HepG2 (cell line): ENCODE measurements at regions not wholly inside any gene's neighbourhood (a gene's known extent, or its start where the extent isn't known, plus 50 kb on each side); places are given as distances from the start of the nearest gene placed in this dataset.
"Not testable (repeated sequence)": the region's sequence is repeated elsewhere in the genome, so short reads cannot be mapped to it uniquely, and the experiment has no call there.

Experiments used
- EZH2 ChIP-seq: conservative IDR thresholded peaks from 2 replicates; pipeline ENCODE4 v1.6.1; 2012; ENCODE audit warnings: mild to moderate bottlenecking, low read depth, low read length, moderate library complexity
- HOXA7 ChIP-seq: sonication (generic); formaldehyde crosslinking; IDR thresholded peaks from 2 replicates; pipeline ENCODE4 v1.8.1; 2022; ENCODE audit warnings: mild to moderate bottlenecking, missing genetic modification reagents, moderate library complexity
- RAD21 ChIP-seq: fragments of 450-650 bp; formaldehyde crosslinking; IDR thresholded peaks from 2 replicates; pipeline ENCODE4 v1.5.0; 2020; ENCODE audit warnings: mild to moderate bottlenecking
- ZBTB1 ChIP-seq: sonication (generic); formaldehyde crosslinking; IDR thresholded peaks from 2 replicates; pipeline ENCODE4 v1.4.0; 2020; ENCODE audit warnings: missing genetic modification reagents, borderline replicate concordance
- ZNF562 ChIP-seq: sonication (generic); formaldehyde crosslinking; IDR thresholded peaks from 2 replicates; pipeline ENCODE4 v1.8.0; 2022; ENCODE audit warnings: missing genetic modification reagents, borderline replicate concordance

GRCh38 chr13:52288891-52289290 lies 117.1 kb downstream of the THSD1 start:
- not testable (repeated sequence) for TF ChIP-seq RAD21; ZBTB1 (CRISPR knock-in tag); HOXA7 (CRISPR knock-in tag); EZH2; ZNF562 (CRISPR knock-in tag)
